Retinal pigment epithelial cell (primary cell): ENCODE measurements at regions not wholly inside any gene's neighbourhood (a gene's known extent, or its start where the extent isn't known, plus 50 kb on each side); places are given as distances from the start of the nearest gene placed in this dataset.

Experiments
- DNase-seq: peaks from one replicate; pipeline ENCODE4 v3.0.0-alpha.2; 2010; ENCODE audit warnings: low read depth
- H3K4me3 ChIP-seq: 2 replicates; pipeline ENCODE4 v1.5.1; 2011; ENCODE audit warnings: mild to moderate bottlenecking, low read length, control low read depth, moderate library complexity
- TF ChIP-seq, protein P1 (sequence below): conservative IDR thresholded peaks from 2 replicates; pipeline ENCODE4 v1.5.1; 2011; ENCODE audit warnings: low read depth, low read length, control low read depth, inconsistent platforms

DNA sequence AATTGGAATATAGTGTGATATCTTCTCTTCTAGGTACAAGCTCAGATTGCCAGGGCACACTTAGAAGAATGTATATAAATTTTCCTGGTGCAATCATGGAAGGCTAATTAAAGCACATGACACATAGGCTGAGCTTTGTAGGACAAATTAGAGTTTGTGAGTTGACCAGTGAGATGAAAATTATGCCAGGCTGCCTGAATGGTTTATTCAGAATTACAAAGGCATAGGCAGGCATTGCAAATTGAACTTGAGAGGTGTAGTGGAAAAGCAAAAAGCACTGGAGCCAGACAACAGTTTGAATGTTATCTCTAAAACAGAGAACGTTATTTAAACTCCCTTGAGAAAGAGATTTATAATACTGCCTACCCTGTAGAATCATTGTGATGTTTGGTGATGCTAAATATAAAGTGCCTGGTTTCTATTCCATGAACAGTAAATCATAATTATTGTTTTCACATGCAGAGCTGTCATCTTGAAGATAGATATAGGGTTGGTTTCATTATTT, 712.1 kb downstream of the TBC1D32 start:
- no peak for DNase-seq
- TF ChIP-seq, protein P1, sequence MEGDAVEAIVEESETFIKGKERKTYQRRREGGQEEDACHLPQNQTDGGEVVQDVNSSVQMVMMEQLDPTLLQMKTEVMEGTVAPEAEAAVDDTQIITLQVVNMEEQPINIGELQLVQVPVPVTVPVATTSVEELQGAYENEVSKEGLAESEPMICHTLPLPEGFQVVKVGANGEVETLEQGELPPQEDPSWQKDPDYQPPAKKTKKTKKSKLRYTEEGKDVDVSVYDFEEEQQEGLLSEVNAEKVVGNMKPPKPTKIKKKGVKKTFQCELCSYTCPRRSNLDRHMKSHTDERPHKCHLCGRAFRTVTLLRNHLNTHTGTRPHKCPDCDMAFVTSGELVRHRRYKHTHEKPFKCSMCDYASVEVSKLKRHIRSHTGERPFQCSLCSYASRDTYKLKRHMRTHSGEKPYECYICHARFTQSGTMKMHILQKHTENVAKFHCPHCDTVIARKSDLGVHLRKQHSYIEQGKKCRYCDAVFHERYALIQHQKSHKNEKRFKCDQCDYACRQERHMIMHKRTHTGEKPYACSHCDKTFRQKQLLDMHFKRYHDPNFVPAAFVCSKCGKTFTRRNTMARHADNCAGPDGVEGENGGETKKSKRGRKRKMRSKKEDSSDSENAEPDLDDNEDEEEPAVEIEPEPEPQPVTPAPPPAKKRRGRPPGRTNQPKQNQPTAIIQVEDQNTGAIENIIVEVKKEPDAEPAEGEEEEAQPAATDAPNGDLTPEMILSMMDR = no peak
- H3K4me3 ChIP-seq = no peak overlapping the region

DNA sequence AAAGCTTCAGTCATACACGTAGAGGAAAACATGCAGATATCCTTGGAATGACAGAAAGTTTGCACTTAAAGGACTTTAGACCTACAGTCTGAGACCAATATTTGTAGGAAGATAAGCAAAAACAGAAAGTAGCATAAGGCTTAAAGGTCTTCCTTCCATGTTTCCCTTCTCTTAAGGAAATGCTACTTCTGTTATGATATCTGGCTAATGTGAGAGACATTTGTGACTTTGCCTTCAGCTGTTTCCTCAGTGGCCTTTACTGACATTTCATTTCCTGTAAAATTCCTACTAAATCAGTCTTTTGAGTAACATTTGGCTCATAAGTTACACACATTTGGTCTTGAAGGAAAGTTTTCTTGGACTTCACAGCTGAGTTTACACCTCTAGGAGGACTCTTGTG, 713.4 kb downstream of the TBC1D32 start:
- DNase-seq = no peak
- TF ChIP-seq, protein P1 = no peak
- no peak overlapping the region for H3K4me3 ChIP-seq

DNA sequence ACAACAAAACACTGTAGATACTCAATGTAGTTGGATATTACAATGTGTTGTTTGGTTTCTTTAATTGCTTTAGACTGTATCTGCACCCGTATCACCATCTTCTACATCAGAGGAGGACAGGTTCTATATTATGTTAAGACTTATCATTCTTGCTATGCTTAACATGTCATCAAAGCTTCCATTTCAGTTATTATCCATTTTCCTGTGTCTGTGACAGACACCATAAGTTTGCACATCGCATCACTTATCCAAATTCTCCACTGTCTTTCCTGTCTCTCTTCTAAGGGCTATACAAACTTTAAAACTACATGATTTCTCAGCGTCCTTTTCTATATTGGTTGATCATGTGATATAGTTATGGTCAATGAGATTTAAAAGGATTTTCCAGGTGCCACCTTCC, 719.0 kb downstream of the TBC1D32 start:
- no peak for DNase-seq
- TF ChIP-seq, protein P1 = no peak
- H3K4me3 ChIP-seq = no peak overlapping the region

DNA sequence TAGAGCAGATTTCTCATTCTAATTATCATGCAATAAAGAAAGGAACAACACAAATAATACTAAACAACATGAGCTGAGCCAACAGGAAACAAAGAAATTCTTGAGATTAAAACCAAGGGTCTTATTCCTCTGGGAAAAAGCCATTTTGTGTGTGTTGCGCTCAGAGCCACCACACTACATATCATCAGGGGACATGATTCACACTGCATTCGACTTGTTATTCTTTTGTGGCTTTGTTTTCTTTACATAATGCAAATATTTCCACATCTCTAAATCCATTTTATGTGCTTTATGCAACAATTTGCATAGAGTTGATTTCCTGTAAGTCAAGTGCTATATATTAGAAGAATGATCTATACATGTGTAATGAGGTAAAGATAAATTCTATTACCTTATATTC, 719.6 kb downstream of the TBC1D32 start:
- no peak for DNase-seq
- TF ChIP-seq, protein P1 = no peak
- no peak overlapping the region for H3K4me3 ChIP-seq

DNA sequence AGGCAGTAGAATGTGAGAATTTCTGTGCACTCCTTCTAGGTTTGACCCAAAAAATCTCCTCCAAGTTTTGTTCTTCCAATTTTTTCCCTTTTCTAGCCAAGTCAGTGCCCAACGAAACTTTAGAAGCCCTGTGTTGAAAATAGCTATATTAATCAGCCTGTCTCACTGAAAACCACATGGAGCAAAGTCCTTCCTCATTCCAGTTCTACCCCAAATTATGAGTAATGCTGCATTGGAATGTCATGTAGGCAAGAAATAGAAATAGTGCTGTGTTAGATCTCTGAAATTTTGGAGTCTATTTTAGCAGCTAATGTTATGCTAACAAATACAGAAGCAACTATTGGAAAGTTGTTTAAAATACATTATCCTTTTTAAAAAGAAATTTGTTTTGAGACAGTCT, 725.5 kb downstream of the TBC1D32 start:
- TF ChIP-seq, protein P1 = no peak
- no peak for DNase-seq
- no peak overlapping the region for H3K4me3 ChIP-seq

DNA sequence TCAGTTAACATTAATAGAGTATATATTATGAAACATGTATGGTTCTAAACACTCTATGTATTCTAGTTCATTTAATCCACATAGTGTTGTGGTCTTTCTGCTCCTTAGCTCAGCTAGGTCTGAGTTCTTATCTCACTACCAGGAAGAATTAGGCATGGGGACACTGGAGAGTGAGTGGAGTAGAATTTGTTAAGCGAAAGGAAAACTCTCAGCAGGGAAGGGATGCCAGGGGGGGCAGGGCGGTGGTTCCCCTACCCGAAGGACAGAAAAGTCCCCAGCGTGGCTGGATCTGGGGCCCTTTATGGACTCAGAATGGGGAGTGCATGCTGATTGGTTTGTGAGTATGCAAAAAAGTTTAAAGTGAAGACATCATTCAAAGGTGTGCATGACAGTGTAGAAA, 727.5 kb downstream of the TBC1D32 start:
- TF ChIP-seq, protein P1 = no peak
- no peak for DNase-seq
- H3K4me3 ChIP-seq = no peak overlapping the region

DNA sequence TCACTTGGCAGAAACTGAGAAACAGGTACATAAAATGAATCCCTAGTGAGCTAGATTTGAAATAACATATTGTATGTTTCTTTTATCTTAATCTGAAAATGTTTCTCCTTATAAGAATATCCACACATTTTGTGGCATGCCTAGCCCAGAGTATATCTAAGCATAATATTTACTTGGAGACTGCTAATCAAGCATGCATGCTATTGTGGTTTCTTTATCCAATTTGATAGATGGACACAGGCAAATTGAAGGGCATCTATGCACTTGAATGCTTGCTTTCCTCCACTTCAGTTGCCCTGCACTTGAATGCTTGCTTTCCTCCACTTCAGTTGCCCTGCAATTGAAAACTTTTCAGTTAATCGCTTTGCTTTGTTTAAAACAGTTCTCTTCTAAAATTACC, 729.8 kb downstream of the TBC1D32 start:
- no peak for DNase-seq
- TF ChIP-seq, protein P1 = no peak
- H3K4me3 ChIP-seq = no peak overlapping the region
